HCT116 (cell line): ENCODE measurements at regions not wholly inside any gene's neighbourhood (a gene's known extent, or its start where the extent isn't known, plus 50 kb on each side); places are given as distances from the start of the nearest gene placed in this dataset.

Experiments
- ATAC-seq: fragments of 200-7000 bp; cut with Tn5 transposase; 2 replicates; pipeline ENCODE4 v1.9.1; 2020; ENCODE audit warnings: mild to moderate bottlenecking, moderate library complexity
- BruUV-seq: library from RNA; stranded (reverse); fragments of 400-500 nt; replicated peaks from 2 replicates; lab custom pipeline; 2021; lab: Mats Ljungman, UMichigan
- CTCF ChIA-PET: fragments of 300-600 bp; sonication (Branson Sonifier 250); formaldehyde crosslinking; loops from one replicate; lab custom pipeline; 2021; ENCODE audit warnings: antibody characterized with exemption; lab: Charles Lee
- POLR2A ChIA-PET: fragments of 300-600, 350-600 bp; sonication (Branson Sonifier 250); formaldehyde crosslinking; loops from one replicate; lab custom pipeline; 2021; ENCODE audit warnings: antibody characterized with exemption; lab: Charles Lee
- RAD21 ChIA-PET, 2 experiments: fragments of 300-600 bp; sonication (Branson Sonifier 250); formaldehyde crosslinking; loops; one replicate each; lab custom pipeline; 2023; ENCODE audit warnings: low total read pairs in 2 of 2; ENCODE audit not compliant: uncharacterized antibody in 2 of 2, unreplicated experiment in 2 of 2, low non-redundant PET in 1 of 2; lab: Charles Lee
- DNase-seq: peaks from one replicate; pipeline ENCODE4 v3.0.0-alpha.2; 2010; ENCODE audit warnings: low read depth, low spot score
- H2AFZ ChIP-seq: fragments of 200-600 bp; shearing (Covaris generic), sonication (generic); 2 replicates; pipeline ENCODE4 v1.6.1; 2017; ENCODE audit warnings: low read depth, mixed run types, mixed read lengths, antibody characterized with exemption, low read length; ENCODE audit not compliant: poor library complexity, severe bottlenecking
- H3K27ac ChIP-seq: 2 replicates; pipeline ENCODE4 v1.5.1; 2012; ENCODE audit warnings: low read depth, low read length
- H3K27me3 ChIP-seq: fragments of 200-600 bp; sonication (generic); 2 replicates; pipeline ENCODE4 v1.6.1; 2016; ENCODE audit warnings: mixed run types, low read length, mixed read lengths; ENCODE audit not compliant: insufficient read depth
- H3K36me3 ChIP-seq, 2 experiments: fragments of 200-500 bp in 1 of 2; fragments of 200-600 bp in 1 of 2; sonication (Bioruptor generic) in 1 of 2; sonication (generic) in 1 of 2; 2 replicates each; pipeline versions ENCODE4 v1.5.1 to v1.6.1; 2014 to 2016; ENCODE audit warnings: low read length in 2 of 2, inconsistent platforms in 1 of 2, mixed read lengths in 1 of 2, mixed run types in 1 of 2; ENCODE audit not compliant: insufficient read depth in 2 of 2, control insufficient read depth in 1 of 2
- H3K4me1 ChIP-seq, 2 experiments: fragments of 200-600 bp in 1 of 2; sonication (generic) in 1 of 2; 2 replicates each; pipeline versions ENCODE4 v1.5.1 to v1.6.1; 2012 to 2017; ENCODE audit warnings: low read length in 2 of 2, inconsistent platforms in 1 of 2, mild to moderate bottlenecking in 1 of 2, mixed read lengths in 1 of 2, mixed run types in 1 of 2, moderate library complexity in 1 of 2; ENCODE audit not compliant: insufficient read depth in 2 of 2, control insufficient read depth in 1 of 2
- H3K4me2 ChIP-seq: fragments of 200-600 bp; sonication (generic); 2 replicates; pipeline ENCODE4 v1.6.1; 2017; ENCODE audit warnings: mixed run types, low read length, mixed read lengths
- H3K4me3 ChIP-seq, 2 experiments: fragments of 200-600 bp in 1 of 2; sonication (generic) in 1 of 2; replicated peaks in 1 of 2; 2 replicates each; pipeline ENCODE4 v1.5.1; 2011 to 2016; ENCODE audit warnings: low read length in 2 of 2, control low read depth in 1 of 2, low read depth in 1 of 2, mild to moderate bottlenecking in 1 of 2, mixed read lengths in 1 of 2, mixed run types in 1 of 2
- H3K79me2 ChIP-seq: fragments of 200-600 bp; sonication (generic); 2 replicates; pipeline ENCODE4 v1.6.1; 2017; ENCODE audit warnings: mild to moderate bottlenecking, mixed run types, low read length, moderate library complexity, mixed read lengths; ENCODE audit not compliant: insufficient read depth
- H3K9ac ChIP-seq: fragments of 200-600 bp; sonication (generic); 2 replicates; pipeline ENCODE4 v1.6.1; 2016; ENCODE audit warnings: low read length, mixed read lengths
- H3K9me2 ChIP-seq: fragments of 200-600 bp; sonication (generic), shearing (Covaris generic); 2 replicates; pipeline ENCODE4 v1.6.1; 2017; ENCODE audit warnings: mixed run types, mild to moderate bottlenecking, moderate library complexity; ENCODE audit not compliant: insufficient read depth
- H3K9me3 ChIP-seq, 2 experiments: fragments of 200-500 bp in 1 of 2; fragments of 200-600 bp in 1 of 2; sonication (Bioruptor generic) in 1 of 2; sonication (generic) in 1 of 2; 2 replicates each; pipeline ENCODE4 v1.6.1; 2014 to 2017; ENCODE audit warnings: low read length in 2 of 2, mixed read lengths in 2 of 2, inconsistent platforms in 1 of 2, low read depth in 1 of 2, mild to moderate bottlenecking in 1 of 2, mixed run types in 1 of 2, moderate library complexity in 1 of 2; ENCODE audit not compliant: control insufficient read depth in 1 of 2, insufficient read depth in 1 of 2
- H4K20me1 ChIP-seq: fragments of 200-600 bp; sonication (generic), shearing (Covaris generic); 2 replicates; pipeline ENCODE4 v1.6.1; 2017; ENCODE audit warnings: mixed run types, mild to moderate bottlenecking, moderate library complexity; ENCODE audit not compliant: insufficient read depth
- ATF3 ChIP-seq: IDR thresholded peaks from 2 replicates; pipeline ENCODE4 v1.6.1; 2012
- CTCF ChIP-seq, 3 experiments: fragments of 200-600 bp in 1 of 3; sonication (generic) in 1 of 3; IDR thresholded peaks in 2 of 3; conservative IDR thresholded peaks in 1 of 3; 2 replicates each; pipeline ENCODE4 v1.5.1; 2012 to 2017; ENCODE audit warnings: low read depth in 2 of 3, low read length in 2 of 3, antibody characterized with exemption in 1 of 3, borderline replicate concordance in 1 of 3, control low read depth in 1 of 3, mild to moderate bottlenecking in 1 of 3, mixed read lengths in 1 of 3, mixed run types in 1 of 3, moderate library complexity in 1 of 3; ENCODE audit not compliant: insufficient read depth in 1 of 3
- ELF1 ChIP-seq: IDR thresholded peaks from 2 replicates; pipeline ENCODE4 v1.6.1; 2012; ENCODE audit warnings: low read depth, borderline replicate concordance
- FOSL1 ChIP-seq: IDR thresholded peaks from 2 replicates; pipeline ENCODE4 v1.6.1; 2012; ENCODE audit warnings: low read depth
- POLR2A ChIP-seq: IDR thresholded peaks from 2 replicates; pipeline ENCODE4 v1.7.0; 2011; ENCODE audit warnings: borderline replicate concordance; ENCODE audit not compliant: insufficient read depth, insufficient read length; ENCODE audit errors: extremely low read depth
- POLR2AphosphoS5 ChIP-seq: IDR thresholded peaks from 2 replicates; pipeline ENCODE4 v1.6.1; 2011; ENCODE audit warnings: mild to moderate bottlenecking, low read depth, low read length, moderate library complexity
- RAD21 ChIP-seq: IDR thresholded peaks from 2 replicates; pipeline ENCODE4 v1.6.1; 2012; ENCODE audit warnings: low read depth, mild to moderate bottlenecking
- REST ChIP-seq: IDR thresholded peaks from 2 replicates; pipeline ENCODE4 v1.6.1; 2012; ENCODE audit warnings: low read depth
- SIN3A ChIP-seq: IDR thresholded peaks from 2 replicates; pipeline ENCODE4 v1.6.1; 2012; ENCODE audit warnings: low read depth
- YY1 ChIP-seq: IDR thresholded peaks from 2 replicates; pipeline ENCODE4 v1.6.1; 2011; ENCODE audit warnings: low read length, low read depth, moderate library complexity, mild to moderate bottlenecking; ENCODE audit not compliant: insufficient replicate concordance; ENCODE audit errors: extremely low read depth
- intact Hi-C: fragments of 100-400 bp; cut with micrococcal nuclease; formaldehyde crosslinking; loops from 2 replicates; pipeline ENCODE4 v1.10.0; 2022
- TF ChIP-seq, protein P1 (sequence below): IDR thresholded peaks from 2 replicates; pipeline ENCODE4 v1.6.1; 2012

DNA sequence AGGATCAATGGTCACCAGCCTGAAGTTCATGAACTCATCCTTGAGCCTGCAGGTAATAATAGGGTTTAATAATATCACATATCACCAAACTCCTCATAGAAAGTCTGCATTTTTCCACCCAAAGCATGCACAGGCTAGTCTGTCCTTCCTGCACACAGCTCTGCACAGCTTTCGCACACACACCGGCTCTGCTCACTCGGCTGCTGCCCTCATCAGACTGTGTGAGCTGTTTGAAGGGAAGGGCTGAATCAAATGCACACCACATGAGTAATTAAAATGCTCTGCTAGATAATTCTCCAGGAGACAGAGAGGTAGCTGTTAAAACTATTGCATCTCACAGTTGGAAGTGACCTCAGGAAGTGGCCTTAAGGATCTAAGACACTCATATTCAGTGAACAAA, 108.4 kb upstream of the YPEL5 start:
- peaks cover 50% of the 10 kb centered on the region for H3K27me3 ChIP-seq
- H3K36me3 ChIP-seq, result no peaks in the 10 kb centered on the region
- ChIA-PET RAD21 (no interaction called here), CTCF (no interaction called here), POLR2A (no interaction called here)
- no peak overlapping the region for H3K27ac ChIP-seq
- TF ChIP-seq POLR2A (no peak), ELF1 (no peak), RAD21 (no peak), FOSL1 (no peak), ATF3 (no peak), CTCF (IDR thresholded peaks at IDR 0.05 in 2 of 3, conservative IDR thresholded peaks at IDR 0.05 in 1 of 3; ENCODE audit: borderline replicate concordance in 1 of 3, insufficient read depth in 1 of 3, low read depth in 2 of 3, low read length in 2 of 3) (no peak), REST (no peak), POLR2AphosphoS5 (no peak), YY1 (no peak), SIN3A (no peak)
- TF ChIP-seq, protein P1, sequence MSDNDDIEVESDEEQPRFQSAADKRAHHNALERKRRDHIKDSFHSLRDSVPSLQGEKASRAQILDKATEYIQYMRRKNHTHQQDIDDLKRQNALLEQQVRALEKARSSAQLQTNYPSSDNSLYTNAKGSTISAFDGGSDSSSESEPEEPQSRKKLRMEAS, result no peak
- no peak overlapping the region for H2AFZ ChIP-seq
- ATAC-seq, result no peak
- H3K4me3 ChIP-seq, result no peak overlapping the region
- H4K20me1 ChIP-seq, result no peaks in the 10 kb centered on the region
- intact Hi-C loops, result no loop called here
- DNase-seq, result no peak
- H3K9me3 ChIP-seq, result no peaks in the 10 kb centered on the region
- H3K9ac ChIP-seq, result no peak overlapping the region
- no peaks in the 10 kb centered on the region for H3K79me2 ChIP-seq
- no peak overlapping the region for H3K4me2 ChIP-seq
- H3K9me2 ChIP-seq, result no peaks in the 10 kb centered on the region
- H3K4me1 ChIP-seq, result no peaks in the 10 kb centered on the region
- no TSS peak for BruUV-seq
